K562 (cell line): ENCODE measurements at regions not wholly inside any gene's neighbourhood (a gene's known extent, or its start where the extent isn't known, plus 50 kb on each side); places are given as distances from the start of the nearest gene placed in this dataset.

Source experiments
- ATAC-seq: fragments of 200-7000 bp; cut with Tn5 transposase; 3 replicates; pipeline ENCODE4 v1.9.1; 2020; ENCODE audit warnings: moderate library complexity
- BruUV-seq: library from RNA; stranded (reverse); fragments of 400-500 nt; replicated peaks from 2 replicates; lab custom pipeline; 2021; lab: Mats Ljungman, UMichigan
- CTCF ChIA-PET: fragments of 300-600 bp; formaldehyde crosslinking; extraction: SDS; loops from one replicate; lab custom pipeline; 2021; ENCODE audit warnings: low intra/inter-chr PET ratio; lab: Yijun Ruan, JAX
- POLR2A ChIA-PET: fragments of 300-600, 350-650 bp; sonication (Branson Sonifier 250); formaldehyde crosslinking; extraction: SDS; loops from one replicate; lab custom pipeline; 2021; ENCODE audit warnings: antibody characterized with exemption, inconsistent platforms; lab: Yijun Ruan, JAX
- DNase-seq, 4 experiments: peaks; one replicate each; pipeline versions ENCODE4 v3.0.0 to v3.0.0-alpha.2; 2011 to 2018; ENCODE audit warnings: low spot score in 3 of 4, mixed read lengths in 3 of 4; ENCODE audit errors: extremely low read depth in 1 of 4
- FAIRE-seq: peaks from 2 replicates; lab custom pipeline; 2011; peaks lifted over from hg19 to GRCh38; lab: Jason Lieb, UNC
- H2AFZ ChIP-seq: 2 replicates; pipeline ENCODE4 v1.6.0; 2011; ENCODE audit warnings: low read depth, low read length, control low read depth, inconsistent platforms
- H3K27ac ChIP-seq: fragments of 200-600 bp; 3 replicates; pipeline ENCODE4 v1.8.0; 2011; ENCODE audit warnings: low read depth, mild to moderate bottlenecking, control low read depth, inconsistent platforms, low read length, moderate library complexity, mixed read lengths; ENCODE audit errors: extremely low read depth
- H3K27me3 ChIP-seq, 2 experiments: fragments of 300-600 bp in 1 of 2; 2 replicates in 1 of 2; 3 replicates in 1 of 2; pipeline versions ENCODE4 v1.6.0 to v1.8.0; 2011; ENCODE audit warnings: inconsistent platforms in 2 of 2, low read length in 2 of 2, mild to moderate bottlenecking in 1 of 2, mixed read lengths in 1 of 2, moderate library complexity in 1 of 2; ENCODE audit not compliant: control insufficient read depth in 2 of 2, insufficient read depth in 2 of 2
- H3K36me3 ChIP-seq: fragments of 300-600 bp; 3 replicates; pipeline ENCODE4 v1.8.0; 2011; ENCODE audit warnings: mild to moderate bottlenecking, low read length, inconsistent platforms; ENCODE audit not compliant: control insufficient read depth, insufficient read depth
- H3K4me1 ChIP-seq, 2 experiments: fragments of 200-600 bp in 1 of 2; replicated peaks in 1 of 2; 2 replicates in 1 of 2; 3 replicates in 1 of 2; pipeline versions ENCODE4 v1.5.1 to v1.8.0; 2011; ENCODE audit warnings: inconsistent platforms in 2 of 2, low read length in 2 of 2, mild to moderate bottlenecking in 1 of 2, mixed read lengths in 1 of 2, moderate library complexity in 1 of 2; ENCODE audit not compliant: control insufficient read depth in 2 of 2, insufficient read depth in 2 of 2
- H3K4me2 ChIP-seq: 2 replicates; pipeline ENCODE4 v1.6.1; 2011; ENCODE audit warnings: low read length, control low read depth, inconsistent platforms, mixed read lengths; ENCODE audit not compliant: insufficient read depth
- H3K4me3 ChIP-seq: fragments of 200-600 bp; sonication (generic), shearing (Covaris generic); 2 replicates; pipeline ENCODE4 v1.5.1; 2016; ENCODE audit warnings: control low read depth, inconsistent platforms
- H3K79me2 ChIP-seq: fragments of 200-600 bp; 3 replicates; pipeline ENCODE4 v1.8.0; 2011; ENCODE audit warnings: low read length, inconsistent platforms; ENCODE audit not compliant: control insufficient read depth, insufficient read depth
- H3K9ac ChIP-seq, 2 experiments: 2 replicates each; pipeline versions ENCODE4 v1.6.0 to v1.6.1; 2011; ENCODE audit warnings: low read depth in 2 of 2, low read length in 2 of 2, control low read depth in 1 of 2, inconsistent platforms in 1 of 2, mild to moderate bottlenecking in 1 of 2, mixed read lengths in 1 of 2; ENCODE audit not compliant: insufficient read depth in 1 of 2
- H3K9me1 ChIP-seq: one replicate; pipeline ENCODE4 v1.6.0; 2011; ENCODE audit warnings: inconsistent platforms, mild to moderate bottlenecking, low read length, moderate library complexity; ENCODE audit not compliant: control insufficient read depth, insufficient read depth
- H3K9me3 ChIP-seq: replicated peaks from 2 replicates; pipeline ENCODE4 v1.5.1; 2011; ENCODE audit warnings: low read depth, low read length, inconsistent platforms; ENCODE audit not compliant: control insufficient read depth, insufficient read depth
- H4K20me1 ChIP-seq: replicated peaks from 2 replicates; pipeline ENCODE4 v1.6.1; 2011; ENCODE audit warnings: low read length, inconsistent platforms, mixed read lengths; ENCODE audit not compliant: control insufficient read depth, insufficient read depth
- COPS2 ChIP-seq: fragments of 450-650 bp; conservative IDR thresholded peaks from 2 replicates; pipeline ENCODE4 v1.6.1; 2016; ENCODE audit warnings: mild to moderate bottlenecking, moderate library complexity
- FOXK1 ChIP-seq: sonication (generic); formaldehyde crosslinking; IDR thresholded peaks from 2 replicates; pipeline ENCODE4 v1.8.0; 2022; ENCODE audit warnings: missing genetic modification reagents, mild to moderate bottlenecking, borderline replicate concordance
- RBM25 ChIP-seq: fragments of 200-400 bp; formaldehyde crosslinking; IDR thresholded peaks from 2 replicates; pipeline ENCODE4 v1.6.1; 2018; ENCODE audit warnings: low read length, low read depth, moderate library complexity; ENCODE audit not compliant: severe bottlenecking
- TEAD1 ChIP-seq, 2 experiments: fragments of 450-650 bp in 1 of 2; sonication (generic) in 1 of 2; formaldehyde crosslinking; IDR thresholded peaks; 2 replicates each; pipeline versions ENCODE4 v1.4.0 to v1.8.0; 2020 to 2022; ENCODE audit warnings: mild to moderate bottlenecking in 2 of 2, missing genetic modification reagents in 1 of 2
- YBX1 ChIP-seq: fragments of 450-650 bp; IDR thresholded peaks from 2 replicates; pipeline ENCODE4 v1.7.1; 2016; ENCODE audit warnings: mild to moderate bottlenecking
- ZBTB8A ChIP-seq: fragments of 450-650 bp; IDR thresholded peaks from 2 replicates; pipeline ENCODE4 v1.6.1; 2018; ENCODE audit warnings: mild to moderate bottlenecking, moderate library complexity; ENCODE audit not compliant: partially characterized antibody
- ZNF668 ChIP-seq: fragments of 250-450 bp; sonication (Bioruptor Pico); IDR thresholded peaks from 2 replicates; pipeline ENCODE4 v1.8.0; 2022; ENCODE audit warnings: mild to moderate bottlenecking, inconsistent platforms
- WGBS: fragments of 100-300 bp; shearing (Covaris generic); methylation state at CpG from one replicate; pipeline ENCODE4 v1.1.6; 2016; ENCODE audit warnings: low coverage, mixed read lengths; ENCODE audit not compliant: insufficient coverage; ENCODE audit errors: missing lambda C conversion rate; 5-methylcytosine and 5-hydroxymethylcytosine counted together
- in situ Hi-C: fragments of 300-500 bp; cut with MboI; formaldehyde crosslinking; loops from 4 replicates; pipeline ENCODE4 v1.15.0; 2018; ENCODE audit warnings: inconsistent platforms, mixed read lengths
- intact Hi-C: fragments of 100-400 bp; cut with micrococcal nuclease; formaldehyde crosslinking; loops from 2 replicates; pipeline ENCODE4 v1.14.2; 2022
- TF ChIP-seq, protein P1 (sequence below): IDR thresholded peaks from 3 replicates; pipeline ENCODE4 v1.6.1; 2011; ENCODE audit warnings: borderline replicate concordance, mild to moderate bottlenecking; ENCODE audit not compliant: insufficient read length, insufficient read depth

DNA sequence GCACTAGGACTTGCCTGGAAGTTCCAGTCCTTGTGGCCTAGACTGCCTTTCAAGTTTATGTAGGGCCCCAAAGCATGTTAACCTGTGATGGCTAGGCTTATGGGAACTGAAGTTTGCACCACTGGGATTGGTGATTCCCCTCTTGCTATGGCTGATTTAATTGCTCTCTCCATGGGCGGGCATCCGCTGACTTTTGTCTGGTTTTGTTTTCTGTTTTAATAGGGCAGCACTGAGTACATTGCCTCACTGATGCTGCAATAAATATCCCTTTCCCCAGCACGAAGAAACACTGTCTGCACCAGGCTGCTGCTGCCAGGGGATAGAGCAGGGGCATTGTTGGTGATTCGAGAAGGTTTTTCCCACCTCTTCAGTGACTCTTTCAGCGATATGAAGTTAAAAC lies 73.3 kb upstream of the PDE4B start:
- in situ Hi-C loops (loop anchor here (5.0 to 25.0 kb wide), 2 partner anchors 233 to 518 kb away; no protein-coding TSS in a partner anchor), intact Hi-C loops (no loop called here)
- Histone ChIP-seq H2AFZ (no peak overlapping the region), H3K4me2 (no peak overlapping the region), H3K27ac (no peak overlapping the region), H3K4me3 (no peak overlapping the region), H4K20me1 (no peaks in the 10 kb centered on the region), H3K4me1 (no peaks in the 10 kb centered on the region), H3K9ac (no peak overlapping the region), H3K9me1 (no peaks in the 10 kb centered on the region), H3K36me3 (no peaks in the 10 kb centered on the region), H3K9me3 (no peaks in the 10 kb centered on the region), H3K79me2 (no peaks in the 10 kb centered on the region), H3K27me3 (peaks cover 0 to 12% of the 10 kb centered on the region in 2 experiments; a peak in 1 of 5 replicates)
- POLR2A ChIA-PET, result no interaction called here
- ATAC-seq (no peak), DNase-seq (no peak), FAIRE-seq (no peak)
- CTCF ChIA-PET, result no interaction called here
- BruUV-seq, result no TSS peak
- TF ChIP-seq, protein P1, sequence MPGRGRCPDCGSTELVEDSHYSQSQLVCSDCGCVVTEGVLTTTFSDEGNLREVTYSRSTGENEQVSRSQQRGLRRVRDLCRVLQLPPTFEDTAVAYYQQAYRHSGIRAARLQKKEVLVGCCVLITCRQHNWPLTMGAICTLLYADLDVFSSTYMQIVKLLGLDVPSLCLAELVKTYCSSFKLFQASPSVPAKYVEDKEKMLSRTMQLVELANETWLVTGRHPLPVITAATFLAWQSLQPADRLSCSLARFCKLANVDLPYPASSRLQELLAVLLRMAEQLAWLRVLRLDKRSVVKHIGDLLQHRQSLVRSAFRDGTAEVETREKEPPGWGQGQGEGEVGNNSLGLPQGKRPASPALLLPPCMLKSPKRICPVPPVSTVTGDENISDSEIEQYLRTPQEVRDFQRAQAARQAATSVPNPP, result no peak
- no peak for TF ChIP-seq FOXK1 (CRISPR knock-in tag)
- no peak for TF ChIP-seq RBM25
- TF ChIP-seq ZBTB8A, result no peak
- no peak for TF ChIP-seq YBX1
- TF ChIP-seq COPS2, result no peak
- no peak for TF ChIP-seq ZNF668 (CRISPR knock-in tag)
- TF ChIP-seq TEAD1 (CRISPR knock-in tag; IDR thresholded peaks at IDR 0.05), result no peak
- WGBS, result 0% methylated on average over 5 of the region's 5 CpGs
